HG03575 (cell line): ENCODE measurements at regions not wholly inside any gene's neighbourhood (a gene's known extent, or its start where the extent isn't known, plus 50 kb on each side); places are given as distances from the start of the nearest gene placed in this dataset.

Experiments
- ATAC-seq: cut with Tn5 transposase; IDR thresholded peaks from one replicate; pipeline ENCODE4 v1.9.1; 2021; ENCODE audit not compliant: unreplicated experiment, insufficient number of reproducible peaks, low FRiP score; ENCODE audit errors: extremely low read depth

DNA sequence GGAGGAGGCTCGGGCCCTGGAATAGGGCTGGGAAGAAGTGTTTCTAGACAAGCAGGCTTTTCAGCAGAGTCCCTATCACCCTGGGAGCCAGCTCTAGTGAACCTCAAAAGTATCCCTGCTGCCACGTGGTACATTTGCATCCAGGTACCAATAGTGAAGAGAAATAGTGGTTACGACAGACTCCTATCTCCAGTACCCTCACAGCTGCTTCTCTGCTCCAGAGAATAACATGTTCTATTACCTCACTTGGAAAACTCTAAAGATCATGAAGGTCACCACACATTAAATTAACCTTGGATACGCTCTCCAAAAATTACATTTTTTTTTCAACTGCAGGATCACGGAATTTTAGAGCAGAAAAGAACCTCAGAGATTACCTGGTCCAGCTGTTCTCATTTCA is 230.4 kb upstream of the PLD5 start:
- ATAC-seq: no peak

- ATAC-seq: no peak
Observed at GRCh38 chr1:242754125-242754524, 229.6 kb upstream of the PLD5 start.

- ATAC-seq: no peak
Observed at GRCh38 chr1:242747233-242747632, 222.7 kb upstream of the PLD5 start.

- ATAC-seq: no peak
Observed at GRCh38 chr1:242745079-242745478, 220.6 kb upstream of the PLD5 start.

DNA sequence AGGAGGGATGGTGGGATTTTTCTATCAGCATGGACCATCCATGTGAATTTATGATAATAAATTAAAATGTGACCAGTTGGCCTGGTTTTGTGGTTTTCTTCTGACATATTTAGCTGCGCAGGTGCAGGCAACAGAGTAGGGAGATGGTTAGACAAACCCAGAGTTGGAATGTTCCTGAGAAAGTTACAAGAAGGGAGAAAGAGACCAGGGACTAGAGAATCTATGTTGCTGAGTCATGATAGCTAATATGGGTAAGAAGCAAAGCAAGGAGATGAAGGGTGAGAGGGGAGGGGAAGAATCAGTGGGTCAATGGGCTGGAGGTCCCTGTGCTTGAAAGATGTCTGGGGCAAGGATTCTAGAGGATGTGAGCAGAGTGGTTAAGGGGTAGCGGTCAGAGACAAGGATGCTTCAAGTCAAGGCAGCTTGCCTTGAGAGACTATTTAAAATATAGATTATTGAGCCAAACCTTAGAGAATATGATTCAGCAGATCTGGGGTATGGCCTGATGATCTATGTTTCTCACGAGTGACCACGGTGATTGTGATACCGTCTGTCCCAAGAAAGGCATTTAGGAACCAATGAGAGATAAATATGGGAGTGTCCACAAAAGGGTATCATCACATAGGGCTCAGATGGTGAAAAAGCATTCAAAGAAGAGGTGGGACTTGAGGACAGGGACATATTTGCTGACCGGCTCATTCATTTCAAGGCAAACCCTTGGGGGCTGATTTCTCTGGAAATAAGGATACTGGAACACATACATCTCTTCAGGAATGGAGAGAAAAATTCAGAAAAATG is 219.7 kb upstream of the PLD5 start:
- ATAC-seq: no peak

DNA sequence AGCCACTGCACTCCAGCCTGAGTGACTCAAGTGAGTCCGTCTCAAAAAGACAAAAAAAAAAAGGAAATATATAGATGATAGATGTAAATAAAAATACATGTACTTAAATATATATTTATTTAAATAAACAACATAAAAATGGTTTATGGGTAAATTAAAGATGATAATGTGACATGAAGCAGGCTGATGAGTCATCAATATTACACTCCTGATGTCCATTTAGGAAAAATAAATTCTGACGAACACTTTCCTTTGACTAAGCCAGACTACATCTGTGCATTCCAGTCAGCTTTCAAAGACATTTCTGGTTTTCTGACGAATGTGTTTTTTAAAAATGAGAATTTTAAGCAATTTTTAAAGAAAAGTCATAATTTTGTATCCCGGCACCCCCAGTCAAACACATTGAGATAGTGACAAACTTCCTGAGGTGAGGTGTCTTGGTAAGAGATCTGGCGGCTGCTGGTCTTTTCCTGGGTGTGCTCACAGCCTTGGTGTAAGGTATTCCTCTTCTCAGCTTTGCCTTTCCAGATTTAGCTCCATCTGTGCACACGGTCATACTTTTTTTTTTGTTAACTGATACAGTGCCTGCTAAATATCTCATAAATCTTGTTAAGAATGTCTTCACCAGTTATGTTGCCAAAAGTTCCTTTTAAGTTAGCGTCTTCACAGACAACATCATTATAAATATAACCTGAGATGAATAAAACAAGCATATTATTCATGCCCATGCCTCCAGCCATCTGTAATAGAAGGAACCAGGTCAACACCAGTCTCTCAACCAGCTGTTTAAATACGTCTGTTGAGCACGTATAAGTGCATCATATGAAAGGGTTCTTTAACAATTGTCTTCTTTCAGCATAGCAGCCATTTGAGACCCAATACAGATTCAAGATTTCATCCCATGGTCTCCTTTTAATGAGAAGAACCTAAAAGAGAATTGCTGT is 214.5 kb upstream of the PLD5 start:
- no peak for ATAC-seq

- ATAC-seq: no peak
Observed at GRCh38 chr1:242736611-242737010, 212.1 kb upstream of the PLD5 start.

- ATAC-seq: no peak
Observed at GRCh38 chr1:242735323-242735722, 210.8 kb upstream of the PLD5 start.

DNA sequence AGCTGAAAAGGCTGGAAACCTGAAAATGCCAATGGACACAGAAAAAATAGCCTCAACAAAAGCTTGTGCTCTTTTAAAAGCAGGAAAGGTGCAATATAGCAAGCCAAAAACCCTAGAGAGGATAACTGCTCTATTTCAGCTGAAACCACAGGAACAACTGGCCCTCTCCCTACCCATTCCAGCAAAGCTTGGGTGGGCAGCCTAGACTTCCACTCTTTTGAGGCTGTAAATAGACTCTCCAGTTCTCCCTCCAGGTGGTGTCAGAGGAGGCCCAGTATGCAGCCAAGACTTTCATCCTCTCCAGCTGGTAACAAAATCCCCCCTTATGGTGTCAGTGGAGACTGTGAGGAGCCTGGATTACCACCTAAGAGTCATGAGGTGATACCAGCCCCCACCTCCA is 206.9 kb upstream of the PLD5 start:
- ATAC-seq: no peak

DNA sequence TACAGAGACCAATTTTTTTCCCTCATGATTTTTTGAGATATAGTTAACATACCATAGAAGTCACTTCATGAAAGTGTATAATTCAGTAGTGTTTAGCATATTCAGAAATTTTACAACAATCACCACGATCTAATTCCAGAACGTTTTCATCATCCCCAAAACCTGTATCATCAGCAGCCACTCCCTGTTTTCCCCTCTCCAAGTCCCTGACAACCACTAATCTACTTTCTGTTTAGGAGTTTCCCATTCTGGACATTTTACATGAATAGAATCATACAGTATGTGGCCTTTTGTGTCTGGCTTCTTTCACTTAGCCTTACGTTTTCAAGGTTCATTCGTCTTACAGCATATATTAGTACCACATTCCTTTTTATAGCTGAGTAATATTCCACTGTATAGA is 204.2 kb upstream of the PLD5 start:
- ATAC-seq: no peak

GRCh38 chr1:242723044-242723716 is 198.7 kb upstream of the PLD5 start:
- ATAC-seq: no peak

- no peak for ATAC-seq
Observed at GRCh38 chr1:242718967-242719366, 194.5 kb upstream of the PLD5 start.

DNA sequence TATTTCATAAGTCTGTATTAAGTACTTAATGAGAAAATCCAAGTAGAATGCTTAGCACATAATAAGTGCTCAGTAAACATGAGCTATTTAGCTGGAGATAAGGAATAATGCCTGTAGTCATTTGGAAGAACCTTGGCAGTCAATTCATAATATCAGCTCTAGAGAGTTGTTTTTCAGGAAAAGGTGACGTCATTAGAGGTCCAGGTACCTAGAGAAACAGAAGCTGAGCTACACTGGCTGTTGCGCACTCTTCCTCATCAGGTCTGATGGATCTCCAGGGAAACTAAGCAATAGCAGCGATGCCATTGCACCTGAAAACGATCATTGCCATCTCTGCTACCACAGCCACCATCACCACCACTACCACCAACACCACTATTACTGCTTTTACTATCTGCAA is 187.8 kb upstream of the PLD5 start:
- no peak for ATAC-seq

GRCh38 chr1:242710847-242711246 is 186.3 kb upstream of the PLD5 start:
- no peak for ATAC-seq

GRCh38 chr1:242710286-242710685 is 185.8 kb upstream of the PLD5 start:
- no peak for ATAC-seq

DNA sequence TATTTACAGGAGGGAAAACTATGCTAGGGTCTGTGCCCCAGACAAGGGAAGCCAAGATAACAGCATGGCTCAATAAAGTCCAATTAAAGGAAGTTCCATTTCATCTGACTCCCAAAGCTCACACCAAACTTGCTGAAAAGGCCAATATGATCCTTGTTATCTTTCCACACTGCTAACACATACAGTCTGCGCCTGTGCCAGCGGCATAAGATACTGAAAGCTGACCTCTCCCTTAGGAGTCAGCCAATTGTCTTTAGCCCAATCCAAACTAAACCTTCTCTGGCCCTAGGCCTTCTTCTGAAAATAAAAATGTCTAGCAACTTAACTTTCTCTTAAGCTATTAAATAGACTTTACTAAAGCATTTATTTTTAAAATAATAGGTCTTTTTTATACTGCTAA is 179.0 kb upstream of the PLD5 start:
- no peak for ATAC-seq

DNA sequence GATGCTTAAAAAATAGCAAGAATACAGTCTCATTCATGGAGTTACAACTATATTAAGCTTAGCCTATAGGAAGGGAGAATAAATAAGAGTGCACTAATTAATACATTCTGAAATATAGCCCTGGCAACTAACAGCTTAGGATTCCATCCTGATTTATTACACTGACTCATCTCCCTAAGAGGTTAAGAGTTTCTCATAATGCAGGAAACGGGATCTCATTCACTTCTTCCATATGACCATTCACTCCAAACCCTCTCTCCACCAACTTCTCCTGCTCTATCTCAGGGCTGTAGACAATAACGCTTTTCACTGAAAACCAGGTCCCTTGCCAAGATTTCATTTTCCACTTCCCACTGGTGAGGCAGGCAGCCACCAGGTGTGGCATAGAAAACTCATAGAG is 168.5 kb upstream of the PLD5 start:
- ATAC-seq: no peak

- ATAC-seq: no peak
Observed at GRCh38 chr1:242691610-242691945, 167.1 kb upstream of the PLD5 start.

DNA sequence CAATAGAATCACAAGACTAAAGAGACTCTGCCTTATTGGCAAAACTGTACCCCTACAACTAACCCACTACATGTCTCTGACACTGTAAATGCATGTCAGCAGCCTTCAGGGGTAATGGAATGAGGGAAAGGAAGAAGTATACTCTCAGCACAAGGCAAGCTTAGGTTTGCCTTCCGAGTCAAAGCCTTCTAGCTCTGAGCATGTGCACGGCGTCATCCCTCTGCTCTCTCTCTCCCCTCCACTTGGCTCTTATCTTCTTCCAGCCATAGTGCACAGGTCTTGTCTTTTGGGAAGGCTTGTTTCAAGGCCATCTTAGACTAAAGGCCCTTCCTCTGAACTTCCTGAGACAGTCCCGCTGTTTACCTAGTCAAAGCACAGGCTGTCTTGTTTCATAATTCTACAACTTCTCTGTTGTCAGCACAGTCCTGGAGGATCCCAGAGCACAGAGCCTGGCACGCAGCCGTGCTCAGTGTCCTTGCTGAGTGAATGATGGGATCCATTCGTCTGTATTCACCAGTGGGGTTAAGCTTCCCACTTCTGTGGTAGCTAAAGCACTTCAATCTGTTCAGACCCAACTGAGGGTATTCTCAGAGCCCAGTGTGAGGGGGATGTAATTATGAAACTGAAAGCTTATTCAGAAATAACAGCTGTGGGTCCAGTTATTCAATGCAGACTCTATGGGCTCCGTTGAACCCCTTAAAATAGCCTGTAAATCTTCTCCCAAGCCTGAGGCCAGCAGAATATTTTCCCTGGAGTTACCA is 166.5 kb upstream of the PLD5 start:
- no peak for ATAC-seq
